22Rv1 (cell line): ENCODE measurements at regions not wholly inside any gene's neighbourhood (a gene's known extent, or its start where the extent isn't known, plus 50 kb on each side); places are given as distances from the start of the nearest gene placed in this dataset.
"Not testable (repeated sequence)": the region's sequence is repeated elsewhere in the genome, so short reads cannot be mapped to it uniquely, and the experiment has no call there.

Source experiments
- CTCF ChIP-seq: fragments of 450-650 bp; IDR thresholded peaks from 2 replicates; pipeline ENCODE4 v1.5.1; 2017; ENCODE audit warnings: mild to moderate bottlenecking
- ZFX ChIP-seq: fragments of 450-650 bp; IDR thresholded peaks from 2 replicates; pipeline ENCODE4 v1.6.1; 2017; ENCODE audit warnings: antibody characterized with exemption, borderline replicate concordance

- TF ChIP-seq CTCF, ZFX: not testable (repeated sequence)
Observed at GRCh38 chr1:189270-189669, 262.2 kb downstream of the OR4F29 start.
